MM.1S (cell line): ENCODE measurements at regions not wholly inside any gene's neighbourhood (a gene's known extent, or its start where the extent isn't known, plus 50 kb on each side); places are given as distances from the start of the nearest gene placed in this dataset.

Source experiments
- DNase-seq: peaks from one replicate; pipeline ENCODE4 v3.0.0-alpha.2; 2015
- H2AFZ ChIP-seq: fragments of 300-600 bp; sonication (generic); 2 replicates; pipeline ENCODE4 v1.6.0; 2016; ENCODE audit warnings: antibody characterized with exemption, low read length
- H3F3A ChIP-seq: fragments of 300-600 bp; sonication (generic); 2 replicates; pipeline ENCODE4 v1.6.1; 2016; ENCODE audit warnings: mild to moderate bottlenecking, antibody characterized with exemption, low read length, moderate library complexity, mixed read lengths; ENCODE audit not compliant: insufficient read depth
- H3K27ac ChIP-seq: fragments of 300-600 bp; sonication (generic); 2 replicates; pipeline ENCODE4 v1.5.1; 2016; ENCODE audit warnings: mild to moderate bottlenecking, low read length
- H3K27me3 ChIP-seq: fragments of 300-600 bp; sonication (generic); replicated peaks from 2 replicates; pipeline ENCODE4 v1.6.0; 2016; ENCODE audit warnings: low read length; ENCODE audit not compliant: insufficient read depth
- H3K36me3 ChIP-seq: fragments of 300-600 bp; sonication (generic); replicated peaks from 2 replicates; pipeline ENCODE4 v1.6.1; 2016; ENCODE audit warnings: mild to moderate bottlenecking, low read length, mixed read lengths; ENCODE audit not compliant: insufficient read depth
- H3K4me1 ChIP-seq: fragments of 300-600 bp; sonication (generic); 2 replicates; pipeline ENCODE4 v1.6.1; 2016; ENCODE audit warnings: low read length, mixed read lengths
- H3K4me2 ChIP-seq: fragments of 300-600 bp; sonication (generic); 2 replicates; pipeline ENCODE4 v1.6.0; 2016; ENCODE audit warnings: low read depth, low read length
- H3K4me3 ChIP-seq: fragments of 300-600 bp; sonication (generic); 2 replicates; pipeline ENCODE4 v1.5.1; 2016; ENCODE audit warnings: low read length, mixed read lengths
- H3K79me2 ChIP-seq: fragments of 300-600 bp; sonication (generic); 2 replicates; pipeline ENCODE4 v1.6.1; 2016; ENCODE audit warnings: mixed run types, low read length, mixed read lengths
- H3K9ac ChIP-seq: fragments of 300-600 bp; sonication (generic); 2 replicates; pipeline ENCODE4 v1.6.1; 2016; ENCODE audit warnings: low read length, mixed read lengths
- H3K9me2 ChIP-seq: fragments of 300-600 bp; sonication (generic); replicated peaks from 2 replicates; pipeline ENCODE4 v1.6.1; 2016; ENCODE audit warnings: mild to moderate bottlenecking, low read length, mixed read lengths; ENCODE audit not compliant: insufficient read depth
- H3K9me3 ChIP-seq: fragments of 300-600 bp; sonication (generic); replicated peaks from 2 replicates; pipeline ENCODE4 v1.6.1; 2016; ENCODE audit warnings: mild to moderate bottlenecking, low read length, mixed read lengths; ENCODE audit not compliant: insufficient read depth
- H4K20me1 ChIP-seq: fragments of 300-600 bp; sonication (generic); 2 replicates; pipeline ENCODE4 v1.6.1; 2016; ENCODE audit warnings: mild to moderate bottlenecking, low read length, moderate library complexity, mixed read lengths; ENCODE audit not compliant: insufficient read depth
- CTCF ChIP-seq: fragments of 300-600 bp; sonication (generic); IDR thresholded peaks from 2 replicates; pipeline ENCODE4 v1.5.1; 2016; ENCODE audit warnings: antibody characterized with exemption, low read length, mixed read lengths
- EZH2 ChIP-seq: fragments of 300-600 bp; sonication (generic); optimal IDR thresholded peaks from 2 replicates; pipeline ENCODE3; 2017; ENCODE audit warnings: low read depth, mild to moderate bottlenecking, antibody characterized with exemption, low read length, mixed read lengths
- EZH2phosphoT487 ChIP-seq: fragments of 300-600 bp; sonication (generic); IDR thresholded peaks from 2 replicates; pipeline ENCODE4 v1.6.1; 2018; ENCODE audit warnings: antibody characterized with exemption, low read length

GRCh38 chr14:85441909-85442643 is 87.9 kb upstream of the FLRT2 start:
- no peaks in the 10 kb centered on the region for H3K79me2 ChIP-seq

GRCh38 chr14:85442996-85443395 is 86.9 kb upstream of the FLRT2 start:
- no peak overlapping the region for H3K4me3 ChIP-seq
- H3K27ac ChIP-seq = no peak overlapping the region
- H3K36me3 ChIP-seq = no peaks in the 10 kb centered on the region
- no peak overlapping the region for H3K9ac ChIP-seq
- no peaks in the 10 kb centered on the region for H3K79me2 ChIP-seq
- H3F3A ChIP-seq = no peaks in the 10 kb centered on the region
- DNase-seq = no peak
- no peaks in the 10 kb centered on the region for H4K20me1 ChIP-seq
- TF ChIP-seq CTCF (no peak), EZH2phosphoT487 (no peak), EZH2 (no peak)
- H3K27me3 ChIP-seq = no peaks in the 10 kb centered on the region
- H2AFZ ChIP-seq = no peak overlapping the region
- no peak overlapping the region for H3K4me2 ChIP-seq
- H3K4me1 ChIP-seq = no peaks in the 10 kb centered on the region
- no peaks in the 10 kb centered on the region for H3K9me2 ChIP-seq
- H3K9me3 ChIP-seq = no peaks in the 10 kb centered on the region

More at GRCh38 chr14:85441909-85442643, 87.9 kb upstream of the FLRT2 start:
- H3K9ac ChIP-seq = no peak overlapping the region
- no peaks in the 10 kb centered on the region for H3K4me1 ChIP-seq
- H3K36me3 ChIP-seq = no peaks in the 10 kb centered on the region
- DNase-seq = no peak
- no peak overlapping the region for H3K4me3 ChIP-seq
- no peaks in the 10 kb centered on the region for H3K27me3 ChIP-seq
- no peak overlapping the region for H3K27ac ChIP-seq
- H3K4me2 ChIP-seq = no peak overlapping the region
- H3K9me2 ChIP-seq = no peaks in the 10 kb centered on the region
- H3F3A ChIP-seq = no peaks in the 10 kb centered on the region
- no peak overlapping the region for H2AFZ ChIP-seq
- H4K20me1 ChIP-seq = no peaks in the 10 kb centered on the region
- TF ChIP-seq EZH2phosphoT487 = no peak
- no peak for TF ChIP-seq CTCF
- no peak for TF ChIP-seq EZH2
- no peaks in the 10 kb centered on the region for H3K9me3 ChIP-seq

GRCh38 chr14:85444635-85445034 is 85.3 kb upstream of the FLRT2 start:
- Histone ChIP-seq H3K9me3 (no peaks in the 10 kb centered on the region), H3K27me3 (no peaks in the 10 kb centered on the region), H3K4me2 (no peak overlapping the region), H2AFZ (no peak overlapping the region), H3K4me3 (no peak overlapping the region), H3K9me2 (no peaks in the 10 kb centered on the region), H3K36me3 (no peaks in the 10 kb centered on the region), H3F3A (no peaks in the 10 kb centered on the region), H3K9ac (no peak overlapping the region), H3K27ac (no peak overlapping the region), H4K20me1 (no peaks in the 10 kb centered on the region), H3K79me2 (no peaks in the 10 kb centered on the region), H3K4me1 (no peaks in the 10 kb centered on the region)
- no peak for DNase-seq
- TF ChIP-seq EZH2 = no peak
- TF ChIP-seq EZH2phosphoT487 = no peak
- TF ChIP-seq CTCF = no peak
